HL-60 (cell line): ENCODE measurements at regions not wholly inside any gene's neighbourhood (a gene's known extent, or its start where the extent isn't known, plus 50 kb on each side); places are given as distances from the start of the nearest gene placed in this dataset.

ENCODE experiments used
- CTCF ChIP-seq: IDR thresholded peaks from one replicate; pipeline ENCODE4 v1.5.1; 2011; ENCODE audit warnings: low read length, control low read depth, inconsistent platforms; ENCODE audit not compliant: insufficient read depth
- REST ChIP-seq: IDR thresholded peaks from 2 replicates; pipeline ENCODE4 v1.6.1; 2012; ENCODE audit warnings: low read depth; ENCODE audit not compliant: insufficient replicate concordance

GRCh38 chr9:119709431-119709830, 340.2 kb upstream of the BRINP1 start:
- TF ChIP-seq CTCF = no peak
- TF ChIP-seq REST = peak; percentile 78
